PC-9 (cell line): ENCODE measurements at regions not wholly inside any gene's neighbourhood (a gene's known extent, or its start where the extent isn't known, plus 50 kb on each side); places are given as distances from the start of the nearest gene placed in this dataset.

ENCODE experiments used
- CTCF ChIP-seq: fragments of 200-600 bp; sonication (generic); conservative IDR thresholded peaks from 2 replicates; pipeline ENCODE4 v1.6.1; 2017; ENCODE audit warnings: mixed run types, antibody characterized with exemption, mild to moderate bottlenecking, moderate library complexity
- EZH2 ChIP-seq: fragments of 200-600 bp; sonication (generic); IDR thresholded peaks from 2 replicates; pipeline ENCODE4 v1.8.0; 2017; ENCODE audit warnings: antibody characterized with exemption, low read depth

- no peak for TF ChIP-seq EZH2
- no peak for TF ChIP-seq CTCF
Measured at GRCh38 chr6:30265181-30265580, 52.0 kb upstream of the TRIM26 start.
